Caco-2 (cell line): ENCODE measurements at regions not wholly inside any gene's neighbourhood (a gene's known extent, or its start where the extent isn't known, plus 50 kb on each side); places are given as distances from the start of the nearest gene placed in this dataset.

Source experiments
- BruUV-seq: library from RNA; stranded (reverse); fragments of 400-500 nt; replicated peaks from 2 replicates; lab custom pipeline; 2021; lab: Mats Ljungman, UMichigan
- CTCF ChIA-PET: fragments of 300-600 bp; sonication (Branson Sonifier 250); formaldehyde crosslinking; loops from one replicate; lab custom pipeline; 2022; ENCODE audit warnings: antibody characterized with exemption; lab: Charles Lee
- POLR2A ChIA-PET: fragments of 300-600 bp; sonication (Branson Sonifier 250); formaldehyde crosslinking; loops from one replicate; lab custom pipeline; 2022; ENCODE audit warnings: antibody characterized with exemption; lab: Charles Lee
- DNase-seq, 2 experiments: peaks; one replicate each; pipeline versions ENCODE4 v3.0.0 to v3.0.0-alpha.2; 2020 to 2022
- H3K27me3 ChIP-seq: replicated peaks from 2 replicates; pipeline ENCODE4 v1.6.0; 2011; ENCODE audit warnings: low read length; ENCODE audit not compliant: control insufficient read depth, insufficient read depth
- H3K36me3 ChIP-seq: 2 replicates; pipeline ENCODE4 v1.5.1; 2011; ENCODE audit warnings: low read length; ENCODE audit not compliant: control insufficient read depth, insufficient read depth
- H3K4me1 ChIP-seq: fragments of 250-450 bp; sonication (Bioruptor Pico); 2 replicates; pipeline ENCODE4 v1.5.1; 2020; ENCODE audit warnings: mild to moderate bottlenecking
- H3K4me3 ChIP-seq: 2 replicates; pipeline ENCODE4 v1.5.1; 2011; ENCODE audit warnings: low read depth, mild to moderate bottlenecking, control low read depth, low read length
- H3K9me3 ChIP-seq: fragments of 250-450 bp; sonication (Bioruptor Pico); 2 replicates; pipeline ENCODE4 v1.5.1; 2020; ENCODE audit warnings: mild to moderate bottlenecking, moderate library complexity
- H3K27ac Mint-ChIP-seq: one replicate; pipeline ENCODE4 v1.8.0; 2022; ENCODE audit warnings: mixed read lengths; ENCODE audit not compliant: unreplicated experiment
- H3K27me3 Mint-ChIP-seq: one replicate; pipeline ENCODE4 v1.8.0; 2022; ENCODE audit warnings: mixed read lengths; ENCODE audit not compliant: insufficient read depth, unreplicated experiment
- H3K36me3 Mint-ChIP-seq: one replicate; pipeline ENCODE4 v1.8.0; 2022; ENCODE audit warnings: mild to moderate bottlenecking, mixed read lengths; ENCODE audit not compliant: insufficient read depth, unreplicated experiment
- H3K4me1 Mint-ChIP-seq: one replicate; pipeline ENCODE4 v1.8.0; 2022; ENCODE audit warnings: low read depth, mixed read lengths; ENCODE audit not compliant: unreplicated experiment
- H3K4me3 Mint-ChIP-seq: one replicate; pipeline ENCODE4 v1.8.0; 2022; ENCODE audit warnings: mild to moderate bottlenecking, moderate library complexity, mixed read lengths; ENCODE audit not compliant: unreplicated experiment
- H3K9me3 Mint-ChIP-seq: one replicate; pipeline ENCODE4 v1.8.0; 2022; ENCODE audit warnings: mixed read lengths; ENCODE audit not compliant: unreplicated experiment
- intact Hi-C: fragments of 100-400 bp; cut with micrococcal nuclease; formaldehyde crosslinking; loops from one replicate; pipeline ENCODE4 v1.10.0; 2022; ENCODE audit not compliant: unreplicated experiment
- TF ChIP-seq, protein P1 (sequence below), 2 experiments: fragments of 200-600 bp in 1 of 2; IDR thresholded peaks; 1 replicate in 1 of 2; 2 replicates in 1 of 2; pipeline versions ENCODE4 v1.5.1 to v1.8.0; 2011 to 2022; ENCODE audit warnings: antibody characterized with exemption in 1 of 2, control low read depth in 1 of 2, inconsistent platforms in 1 of 2, low read depth in 1 of 2, low read length in 1 of 2, mild to moderate bottlenecking in 1 of 2, moderate library complexity in 1 of 2; ENCODE audit not compliant: insufficient read depth in 1 of 2, severe bottlenecking in 1 of 2, unreplicated experiment in 1 of 2

- POLR2A ChIA-PET = no interaction called here
- Mint-ChIP-seq H3K36me3 (no peaks in the 10 kb centered on the region), H3K27ac (no peak overlapping the region), H3K4me1 (no peaks in the 10 kb centered on the region), H3K9me3 (no peaks in the 10 kb centered on the region), H3K27me3 (peaks cover 15% of the 10 kb centered on the region), H3K4me3 (no peak overlapping the region)
- BruUV-seq = no TSS peak
- DNase-seq = no peak
- no peak overlapping the region for H3K4me3 ChIP-seq
- H3K4me1 ChIP-seq = no peaks in the 10 kb centered on the region
- no peaks in the 10 kb centered on the region for H3K36me3 ChIP-seq
- CTCF ChIA-PET = no interaction called here
- H3K9me3 ChIP-seq = no peaks in the 10 kb centered on the region
- intact Hi-C loops = no loop called here
- TF ChIP-seq, protein P1, sequence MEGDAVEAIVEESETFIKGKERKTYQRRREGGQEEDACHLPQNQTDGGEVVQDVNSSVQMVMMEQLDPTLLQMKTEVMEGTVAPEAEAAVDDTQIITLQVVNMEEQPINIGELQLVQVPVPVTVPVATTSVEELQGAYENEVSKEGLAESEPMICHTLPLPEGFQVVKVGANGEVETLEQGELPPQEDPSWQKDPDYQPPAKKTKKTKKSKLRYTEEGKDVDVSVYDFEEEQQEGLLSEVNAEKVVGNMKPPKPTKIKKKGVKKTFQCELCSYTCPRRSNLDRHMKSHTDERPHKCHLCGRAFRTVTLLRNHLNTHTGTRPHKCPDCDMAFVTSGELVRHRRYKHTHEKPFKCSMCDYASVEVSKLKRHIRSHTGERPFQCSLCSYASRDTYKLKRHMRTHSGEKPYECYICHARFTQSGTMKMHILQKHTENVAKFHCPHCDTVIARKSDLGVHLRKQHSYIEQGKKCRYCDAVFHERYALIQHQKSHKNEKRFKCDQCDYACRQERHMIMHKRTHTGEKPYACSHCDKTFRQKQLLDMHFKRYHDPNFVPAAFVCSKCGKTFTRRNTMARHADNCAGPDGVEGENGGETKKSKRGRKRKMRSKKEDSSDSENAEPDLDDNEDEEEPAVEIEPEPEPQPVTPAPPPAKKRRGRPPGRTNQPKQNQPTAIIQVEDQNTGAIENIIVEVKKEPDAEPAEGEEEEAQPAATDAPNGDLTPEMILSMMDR (IDR thresholded peaks at IDR 0.05; ENCODE audit: insufficient read depth in 1 of 2, low read depth in 1 of 2, low read length in 1 of 2, severe bottlenecking in 1 of 2, unreplicated experiment in 1 of 2) = no peak
- H3K27me3 ChIP-seq = no peaks in the 10 kb centered on the region
Measured at GRCh38 chr3:72210261-72210660, 425.3 kb upstream of the PROK2 start.

- DNase-seq = no peak
- Mint-ChIP-seq H3K4me1 (no peaks in the 10 kb centered on the region), H3K27me3 (peaks cover 15% of the 10 kb centered on the region), H3K9me3 (no peaks in the 10 kb centered on the region), H3K36me3 (no peaks in the 10 kb centered on the region), H3K4me3 (no peak overlapping the region), H3K27ac (no peak overlapping the region)
- POLR2A ChIA-PET = no interaction called here
- Histone ChIP-seq H3K27me3 (no peaks in the 10 kb centered on the region), H3K4me1 (no peaks in the 10 kb centered on the region), H3K4me3 (no peak overlapping the region), H3K9me3 (no peaks in the 10 kb centered on the region), H3K36me3 (no peaks in the 10 kb centered on the region)
- intact Hi-C loops = no loop called here
- CTCF ChIA-PET = no interaction called here
- BruUV-seq = no TSS peak
- TF ChIP-seq, protein P1 (IDR thresholded peaks at IDR 0.05; ENCODE audit: insufficient read depth in 1 of 2, low read depth in 1 of 2, low read length in 1 of 2, severe bottlenecking in 1 of 2, unreplicated experiment in 1 of 2) = no peak
Measured at GRCh38 chr3:72205297-72205826, 420.4 kb upstream of the PROK2 start.

DNA sequence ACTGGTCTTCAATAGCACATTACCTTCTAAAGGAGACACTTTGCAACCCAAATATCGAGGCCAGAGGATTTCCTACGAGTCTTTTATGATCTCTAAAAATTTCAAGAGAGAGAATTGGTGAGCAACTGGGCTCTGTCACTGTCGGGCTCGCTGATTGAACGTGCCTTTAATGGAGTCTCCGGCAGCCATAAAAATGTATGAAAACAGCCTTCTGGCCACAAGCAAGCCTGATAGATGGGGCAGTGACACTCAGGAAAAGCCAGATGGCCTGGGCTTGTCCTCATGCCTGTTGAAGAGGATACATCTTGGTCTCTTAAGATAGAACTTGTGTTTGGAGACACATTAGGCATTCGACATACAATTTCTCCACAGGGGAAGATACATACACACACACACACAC lies 419.5 kb upstream of the PROK2 start:
- POLR2A ChIA-PET = no interaction called here
- intact Hi-C loops = no loop called here

More for the DNA sequence above, 419.5 kb upstream of the PROK2 start:
- no peaks in the 10 kb centered on the region for H3K9me3 ChIP-seq
- H3K27me3 Mint-ChIP-seq = peaks cover 12% of the 10 kb centered on the region
- no peaks in the 10 kb centered on the region for H3K4me1 Mint-ChIP-seq
- H3K4me1 ChIP-seq = no peaks in the 10 kb centered on the region
- no peaks in the 10 kb centered on the region for H3K27me3 ChIP-seq
- CTCF ChIA-PET = no interaction called here
- H3K4me3 Mint-ChIP-seq = no peak overlapping the region
- H3K36me3 ChIP-seq = no peaks in the 10 kb centered on the region
- H3K4me3 ChIP-seq = no peak overlapping the region
- TF ChIP-seq, protein P1 (IDR thresholded peaks at IDR 0.05; ENCODE audit: insufficient read depth in 1 of 2, low read depth in 1 of 2, low read length in 1 of 2, severe bottlenecking in 1 of 2, unreplicated experiment in 1 of 2) = no peak
- DNase-seq = no peak
- H3K27ac Mint-ChIP-seq = no peak overlapping the region
- H3K36me3 Mint-ChIP-seq = no peaks in the 10 kb centered on the region
- BruUV-seq = no TSS peak
- H3K9me3 Mint-ChIP-seq = no peaks in the 10 kb centered on the region
